ENCODE measurements at regions not wholly inside any gene's neighbourhood (a gene's known extent, or its start where the extent isn't known, plus 50 kb on each side); places are given as distances from the start of the nearest gene placed in this dataset.
A peak's percentile ranks its signal among the peaks of the same experiment; 100 is the strongest.

- DNase-seq (ENCODE audit: low spot score): no peak
Observed at GRCh38 chr7:16978358-16979244, 96.8 kb upstream of the AGR3 start.

GRCh38 chr7:16980539-16980938 lies 98.8 kb upstream of the AGR3 start:
- DNase-seq (ENCODE audit: low spot score): no peak

GRCh38 chr7:16982640-16983350 lies 101.0 kb upstream of the AGR3 start:
- no peak for DNase-seq (ENCODE audit: low spot score)

- no peak for DNase-seq (ENCODE audit: low spot score)
Observed at GRCh38 chr7:16984375-16984774, 102.6 kb upstream of the AGR3 start.

GRCh38 chr7:16985621-16986020 lies 103.8 kb upstream of the AGR3 start:
- DNase-seq (ENCODE audit: low spot score): no peak

GRCh38 chr7:16986755-16987154 lies 105.0 kb upstream of the AGR3 start:
- no peak for DNase-seq (ENCODE audit: low spot score)

GRCh38 chr7:16989811-16990413 lies 108.1 kb upstream of the AGR3 start:
- peak; percentile 91 for DNase-seq (ENCODE audit: low spot score)

GRCh38 chr7:16991551-16991950 lies 109.8 kb upstream of the AGR3 start:
- DNase-seq (ENCODE audit: low spot score): no peak

- DNase-seq (ENCODE audit: low spot score): no peak
Observed at GRCh38 chr7:16993543-16993942, 111.8 kb upstream of the AGR3 start.

GRCh38 chr7:16998481-16999051 lies 116.8 kb upstream of the AGR3 start:
- DNase-seq (ENCODE audit: low spot score): no peak

GRCh38 chr7:16999541-17000267 lies 117.9 kb upstream of the AGR3 start:
- DNase-seq (ENCODE audit: low spot score): no peak

- no peak for DNase-seq (ENCODE audit: low spot score)
Observed at GRCh38 chr7:17005271-17005670, 123.5 kb upstream of the AGR3 start.

- no peak for DNase-seq (ENCODE audit: low spot score)
Observed at GRCh38 chr7:17007841-17008240, 126.1 kb upstream of the AGR3 start.

GRCh38 chr7:17009007-17009719 lies 127.4 kb upstream of the AGR3 start:
- DNase-seq (ENCODE audit: low spot score): no peak

- no peak for DNase-seq (ENCODE audit: low spot score)
Observed at GRCh38 chr7:17009933-17010332, 128.2 kb upstream of the AGR3 start.

- no peak for DNase-seq (ENCODE audit: low spot score)
Observed at GRCh38 chr7:17010637-17011300, 129.0 kb upstream of the AGR3 start.

GRCh38 chr7:17013204-17013603 lies 131.4 kb upstream of the AGR3 start:
- no peak for DNase-seq (ENCODE audit: low spot score)

GRCh38 chr7:17014686-17015085 lies 132.9 kb upstream of the AGR3 start:
- DNase-seq (ENCODE audit: low spot score): no peak

- DNase-seq (ENCODE audit: low spot score): no peak
Observed at GRCh38 chr7:17015598-17016031, 133.8 kb upstream of the AGR3 start.

GRCh38 chr7:17016402-17017010 lies 134.7 kb upstream of the AGR3 start:
- DNase-seq (ENCODE audit: low spot score): no peak
